Keratinocyte (primary cell): ENCODE measurements at regions not wholly inside any gene's neighbourhood (a gene's known extent, or its start where the extent isn't known, plus 50 kb on each side); places are given as distances from the start of the nearest gene placed in this dataset.

ENCODE experiments used
- DNase-seq: peaks from one replicate; pipeline ENCODE4 v3.0.0-alpha.2; 2011; ENCODE audit warnings: low read depth, missing footprints, low spot score
- FAIRE-seq: peaks from 2 replicates; lab custom pipeline; 2011; peaks lifted over from hg19 to GRCh38; lab: Jason Lieb, UNC
- H2AFZ ChIP-seq: 2 replicates; pipeline ENCODE4 v1.6.0; 2012; ENCODE audit warnings: low read length, control low read depth, inconsistent platforms; ENCODE audit not compliant: control insufficient read depth
- H3K27ac ChIP-seq: 2 replicates; pipeline ENCODE4 v1.5.1; 2011; ENCODE audit warnings: low read length; ENCODE audit not compliant: control insufficient read depth, insufficient read depth
- H3K27me3 ChIP-seq: 3 replicates; pipeline ENCODE4 v1.6.0; 2011; ENCODE audit warnings: low read length; ENCODE audit not compliant: control insufficient read depth, insufficient read depth; ENCODE audit errors: extremely low read depth
- H3K36me3 ChIP-seq, 2 experiments: 2 replicates in 1 of 2; 3 replicates in 1 of 2; pipeline ENCODE4 v1.5.1; 2011; ENCODE audit warnings: low read length in 2 of 2, mild to moderate bottlenecking in 1 of 2; ENCODE audit not compliant: control insufficient read depth in 2 of 2, insufficient read depth in 2 of 2; ENCODE audit errors: extremely low read depth in 1 of 2
- H3K4me1 ChIP-seq: 3 replicates; pipeline ENCODE4 v1.5.1; 2011; ENCODE audit warnings: low read length; ENCODE audit not compliant: control insufficient read depth, insufficient read depth; ENCODE audit errors: extremely low read depth
- H3K4me2 ChIP-seq: 3 replicates; pipeline ENCODE4 v1.6.0; 2011; ENCODE audit warnings: low read depth, low read length; ENCODE audit not compliant: control insufficient read depth, insufficient read depth; ENCODE audit errors: extremely low read depth
- H3K4me3 ChIP-seq, 3 experiments: fragments of 200-600 bp in 1 of 3; sonication (generic) in 1 of 3; 2 replicates in 2 of 3; 3 replicates in 1 of 3; pipeline ENCODE4 v1.5.1; 2011 to 2016; ENCODE audit warnings: low read length in 3 of 3, mild to moderate bottlenecking in 3 of 3, control low read depth in 2 of 3, inconsistent platforms in 1 of 3, low read depth in 1 of 3, mixed read lengths in 1 of 3, mixed run types in 1 of 3, moderate library complexity in 1 of 3; ENCODE audit not compliant: control insufficient read depth in 2 of 3, insufficient read depth in 2 of 3; ENCODE audit errors: extremely low read depth in 1 of 3
- H3K79me2 ChIP-seq: 2 replicates; pipeline ENCODE4 v1.6.0; 2012; ENCODE audit warnings: low read length; ENCODE audit not compliant: control insufficient read depth, insufficient read depth
- H3K9ac ChIP-seq: 3 replicates; pipeline ENCODE4 v1.6.0; 2011; ENCODE audit warnings: low read length; ENCODE audit not compliant: control insufficient read depth, insufficient read depth; ENCODE audit errors: extremely low read depth
- H3K9me1 ChIP-seq: 3 replicates; pipeline ENCODE4 v1.6.0; 2011; ENCODE audit warnings: low read length; ENCODE audit not compliant: control insufficient read depth, insufficient read depth; ENCODE audit errors: extremely low read depth
- H3K9me3 ChIP-seq: 2 replicates; pipeline ENCODE4 v1.5.1; 2012; ENCODE audit warnings: low read depth, low read length; ENCODE audit not compliant: control insufficient read depth
- H4K20me1 ChIP-seq: 3 replicates; pipeline ENCODE4 v1.6.0; 2011; ENCODE audit warnings: low read length; ENCODE audit not compliant: control insufficient read depth, insufficient read depth; ENCODE audit errors: extremely low read depth
- CTCF ChIP-seq, 3 experiments: IDR thresholded peaks in 1 of 3; conservative IDR thresholded peaks in 1 of 3; optimal IDR thresholded peaks in 1 of 3; 2 replicates in 2 of 3; 3 replicates in 1 of 3; pipeline versions ENCODE3 to v1.5.1; 2011; ENCODE audit warnings: low read length in 3 of 3, mild to moderate bottlenecking in 3 of 3, moderate library complexity in 2 of 3, control low read depth in 1 of 3, inconsistent platforms in 1 of 3; ENCODE audit not compliant: insufficient read depth in 2 of 3; ENCODE audit errors: extremely low read depth in 1 of 3
- EZH2 ChIP-seq: IDR thresholded peaks from one replicate; pipeline ENCODE4 v1.6.1; 2012; ENCODE audit warnings: inconsistent platforms, mild to moderate bottlenecking, low read length, moderate library complexity
- dilution Hi-C: fragments of 300-500 bp; cut with MboI; formaldehyde crosslinking; loops from one replicate; pipeline ENCODE4 v1.7.0; 2020; ENCODE audit warnings: low sequenced_read_pairs; ENCODE audit not compliant: extremely low pct_ligation_motif_present

GRCh38 chr19:28521614-28522544 lies 691.1 kb downstream of the UQCRFS1 start:
- Histone ChIP-seq H3K79me2 (no peaks in the 10 kb centered on the region), H3K27me3 (no peaks in the 10 kb centered on the region), H3K9ac (no peak overlapping the region)

GRCh38 chr19:28520998-28521568 lies 691.9 kb downstream of the UQCRFS1 start:
- dilution Hi-C loops = no loop called here
- H3K36me3 ChIP-seq = no peaks in the 10 kb centered on the region
- no peaks in the 10 kb centered on the region for H3K9me3 ChIP-seq
- no peaks in the 10 kb centered on the region for H3K27me3 ChIP-seq
- H2AFZ ChIP-seq = no peak overlapping the region
- H3K27ac ChIP-seq = no peak overlapping the region
- H4K20me1 ChIP-seq = no peaks in the 10 kb centered on the region
- H3K4me3 ChIP-seq = no peak overlapping the region
- no peak overlapping the region for H3K4me2 ChIP-seq
- FAIRE-seq (no peak), DNase-seq (no peak)
- no peak overlapping the region for H3K9ac ChIP-seq
- H3K4me1 ChIP-seq = no peaks in the 10 kb centered on the region
- no peak for TF ChIP-seq CTCF (optimal IDR thresholded peaks at IDR 0.05 in 1 of 3, IDR thresholded peaks at IDR 0.05 in 1 of 3, conservative IDR thresholded peaks at IDR 0.05 in 1 of 3; ENCODE audit: extremely low read depth in 1 of 3, insufficient read depth in 2 of 3, low read length in 3 of 3)
- no peak for TF ChIP-seq EZH2
- H3K79me2 ChIP-seq = no peaks in the 10 kb centered on the region
- H3K9me1 ChIP-seq = no peaks in the 10 kb centered on the region

More at GRCh38 chr19:28521614-28522544, 691.1 kb downstream of the UQCRFS1 start:
- DNase-seq (no peak), FAIRE-seq (no peak)
- Histone ChIP-seq H3K9me3 (no peaks in the 10 kb centered on the region), H3K36me3 (no peaks in the 10 kb centered on the region), H4K20me1 (no peaks in the 10 kb centered on the region), H3K4me2 (no peak overlapping the region), H3K4me1 (no peaks in the 10 kb centered on the region), H3K4me3 (no peak overlapping the region), H3K27ac (no peak overlapping the region), H3K9me1 (no peaks in the 10 kb centered on the region), H2AFZ (no peak overlapping the region)
- no peak for TF ChIP-seq CTCF (optimal IDR thresholded peaks at IDR 0.05 in 1 of 3, IDR thresholded peaks at IDR 0.05 in 1 of 3, conservative IDR thresholded peaks at IDR 0.05 in 1 of 3; ENCODE audit: extremely low read depth in 1 of 3, insufficient read depth in 2 of 3, low read length in 3 of 3)
- no peak for TF ChIP-seq EZH2
- dilution Hi-C loops = no loop called here
